ENCODE measurements at regions not wholly inside any gene's neighbourhood (a gene's known extent, or its start where the extent isn't known, plus 50 kb on each side); places are given as distances from the start of the nearest gene placed in this dataset.

DNA sequence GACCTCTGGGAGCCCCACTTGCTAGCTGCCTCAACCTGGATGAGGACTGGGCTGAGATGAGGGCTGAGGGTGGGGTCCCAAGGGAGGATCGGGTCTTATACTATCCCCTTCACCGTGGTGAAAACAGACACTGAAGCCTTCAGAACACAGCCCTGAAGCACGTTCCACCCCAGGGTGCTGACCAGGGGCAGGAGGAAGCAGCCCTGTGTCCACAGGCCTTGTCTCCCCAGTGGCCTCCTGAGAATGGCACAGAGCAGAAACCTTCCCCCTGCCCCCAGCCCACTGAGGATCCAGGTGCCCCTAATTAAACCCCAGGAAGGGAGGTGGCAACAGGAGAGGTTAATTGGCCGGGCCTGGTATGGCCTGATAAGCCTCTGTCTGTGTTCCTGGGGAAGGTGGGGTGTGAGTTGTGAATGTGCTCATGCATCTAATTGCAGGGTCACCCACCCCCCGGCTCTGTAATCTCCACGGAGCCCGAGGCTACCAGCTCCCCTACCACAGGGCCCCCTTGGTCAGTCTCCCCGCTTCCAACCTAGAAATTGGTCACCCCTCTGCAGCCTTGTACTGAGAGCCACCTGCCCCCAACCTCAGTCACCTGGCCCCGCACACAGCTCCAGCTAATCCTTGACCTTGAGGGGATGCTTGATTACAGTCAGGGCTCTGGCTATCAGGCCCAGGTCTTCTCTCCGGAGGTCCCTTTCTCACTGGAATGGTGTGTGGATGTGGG lies 159.0 kb upstream of the UNC5B start:
- Mint-ChIP-seq H3K9me3 (ENCODE audit: unreplicated experiment) (no peaks in the 10 kb centered on the region), H3K27ac (ENCODE audit: unreplicated experiment) (no peak overlapping the region), H3K4me1 (ENCODE audit: unreplicated experiment) (no peaks in the 10 kb centered on the region), H3K27me3 (ENCODE audit: unreplicated experiment) (peaks cover 48% of the 10 kb centered on the region), H3K4me3 (ENCODE audit: unreplicated experiment) (no peak overlapping the region), H3K36me3 (ENCODE audit: unreplicated experiment) (no peaks in the 10 kb centered on the region)
- no peak for DNase-seq (ENCODE audit: extremely low spot score, unreplicated experiment)
- TF ChIP-seq, protein P1, sequence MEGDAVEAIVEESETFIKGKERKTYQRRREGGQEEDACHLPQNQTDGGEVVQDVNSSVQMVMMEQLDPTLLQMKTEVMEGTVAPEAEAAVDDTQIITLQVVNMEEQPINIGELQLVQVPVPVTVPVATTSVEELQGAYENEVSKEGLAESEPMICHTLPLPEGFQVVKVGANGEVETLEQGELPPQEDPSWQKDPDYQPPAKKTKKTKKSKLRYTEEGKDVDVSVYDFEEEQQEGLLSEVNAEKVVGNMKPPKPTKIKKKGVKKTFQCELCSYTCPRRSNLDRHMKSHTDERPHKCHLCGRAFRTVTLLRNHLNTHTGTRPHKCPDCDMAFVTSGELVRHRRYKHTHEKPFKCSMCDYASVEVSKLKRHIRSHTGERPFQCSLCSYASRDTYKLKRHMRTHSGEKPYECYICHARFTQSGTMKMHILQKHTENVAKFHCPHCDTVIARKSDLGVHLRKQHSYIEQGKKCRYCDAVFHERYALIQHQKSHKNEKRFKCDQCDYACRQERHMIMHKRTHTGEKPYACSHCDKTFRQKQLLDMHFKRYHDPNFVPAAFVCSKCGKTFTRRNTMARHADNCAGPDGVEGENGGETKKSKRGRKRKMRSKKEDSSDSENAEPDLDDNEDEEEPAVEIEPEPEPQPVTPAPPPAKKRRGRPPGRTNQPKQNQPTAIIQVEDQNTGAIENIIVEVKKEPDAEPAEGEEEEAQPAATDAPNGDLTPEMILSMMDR (IDR thresholded peaks at IDR 0.05): no peak

DNA sequence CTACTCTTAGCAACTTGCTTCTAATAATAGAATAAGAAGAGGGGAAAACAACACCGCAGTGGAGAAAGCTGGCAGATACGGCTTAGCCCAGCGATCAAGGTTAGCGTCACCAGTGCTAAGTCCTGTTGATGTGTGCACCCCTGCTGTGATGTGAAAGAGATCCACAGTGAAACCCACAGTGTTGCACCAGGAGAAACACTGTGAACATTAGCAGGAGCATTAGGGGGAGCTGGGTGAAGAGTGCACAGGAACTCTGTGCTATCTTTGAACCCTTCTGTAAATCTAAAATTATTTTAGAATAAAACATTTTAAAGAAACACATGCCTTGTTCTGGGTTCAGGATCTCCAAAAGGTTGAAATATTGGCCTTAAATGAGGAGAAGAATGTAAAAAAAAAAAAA lies 154.1 kb upstream of the UNC5B start:
- Mint-ChIP-seq H3K27ac (ENCODE audit: unreplicated experiment) (no peak overlapping the region), H3K9me3 (ENCODE audit: unreplicated experiment) (no peaks in the 10 kb centered on the region), H3K27me3 (ENCODE audit: unreplicated experiment) (peaks cover 27% of the 10 kb centered on the region), H3K36me3 (ENCODE audit: unreplicated experiment) (no peaks in the 10 kb centered on the region), H3K4me3 (ENCODE audit: unreplicated experiment) (no peak overlapping the region), H3K4me1 (ENCODE audit: unreplicated experiment) (no peaks in the 10 kb centered on the region)
- TF ChIP-seq, protein P1 (IDR thresholded peaks at IDR 0.05): no peak
- DNase-seq (ENCODE audit: extremely low spot score, unreplicated experiment): no peak

DNA sequence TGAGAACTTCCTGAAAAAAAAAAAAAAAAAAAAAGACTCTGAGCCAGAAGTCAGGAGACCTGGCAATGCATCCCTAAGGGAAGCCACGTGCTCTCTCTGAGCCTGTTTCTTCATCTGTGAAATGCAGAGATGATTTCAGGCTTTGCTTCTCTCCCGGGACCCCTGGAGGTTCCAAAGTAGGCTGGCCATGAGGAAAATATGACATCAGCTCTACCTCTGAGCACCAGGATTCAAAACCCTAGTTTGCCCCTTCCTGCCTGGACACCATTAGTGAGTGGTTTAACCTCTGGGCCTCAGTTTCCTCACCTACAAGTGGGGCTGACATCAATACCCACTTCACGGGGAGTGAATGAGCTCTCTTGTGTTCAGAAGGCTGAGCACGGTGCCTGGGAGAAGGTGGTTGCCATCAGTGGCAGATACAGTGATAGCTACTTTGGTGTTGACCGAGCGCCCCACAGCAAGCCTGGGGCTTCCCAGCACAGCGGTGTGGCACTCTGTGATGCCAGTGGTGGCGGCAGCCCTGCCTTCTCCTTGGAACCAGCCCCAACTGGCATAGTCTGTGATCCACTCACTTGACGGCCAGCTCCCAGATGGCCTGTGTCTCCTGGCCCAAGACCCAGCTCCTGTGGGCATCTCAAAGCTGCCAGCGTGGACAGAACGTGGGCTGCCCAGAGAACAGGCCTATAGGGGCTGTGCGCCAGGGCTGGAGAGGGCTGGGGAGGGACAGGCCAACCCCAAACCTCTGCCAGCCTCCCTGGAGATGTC lies 153.1 kb upstream of the UNC5B start:
- H3K27ac Mint-ChIP-seq (ENCODE audit: unreplicated experiment): no peak overlapping the region
- H3K4me3 Mint-ChIP-seq (ENCODE audit: unreplicated experiment): no peak overlapping the region
- H3K36me3 Mint-ChIP-seq (ENCODE audit: unreplicated experiment): no peaks in the 10 kb centered on the region
- TF ChIP-seq, protein P1 (IDR thresholded peaks at IDR 0.05): no peak
- H3K27me3 Mint-ChIP-seq (ENCODE audit: unreplicated experiment): peaks cover 22% of the 10 kb centered on the region
- no peaks in the 10 kb centered on the region for H3K9me3 Mint-ChIP-seq (ENCODE audit: unreplicated experiment)
- H3K4me1 Mint-ChIP-seq (ENCODE audit: unreplicated experiment): no peaks in the 10 kb centered on the region
- DNase-seq (ENCODE audit: extremely low spot score, unreplicated experiment): no peak

DNA sequence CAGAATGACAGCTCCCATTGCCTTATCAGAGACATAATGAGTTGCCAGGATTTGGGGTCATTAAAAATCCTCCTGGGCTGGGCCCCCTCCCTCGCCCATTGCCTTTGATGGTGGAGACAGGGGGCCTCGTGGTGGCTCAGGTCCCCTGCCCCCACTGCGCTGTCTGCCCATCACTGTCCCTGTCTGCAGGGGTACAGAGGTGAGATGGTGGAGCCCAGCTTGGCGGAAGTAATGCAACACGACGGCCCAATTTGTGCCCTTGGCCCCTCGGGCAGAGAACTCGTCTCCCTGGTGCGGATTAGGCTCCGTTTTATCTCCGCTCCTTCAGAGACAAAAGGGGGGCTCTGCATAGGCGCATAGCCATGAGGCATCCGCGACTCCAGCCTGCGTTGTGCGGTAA lies 152.4 kb upstream of the UNC5B start:
- Mint-ChIP-seq H3K9me3 (ENCODE audit: unreplicated experiment) (no peaks in the 10 kb centered on the region), H3K4me3 (ENCODE audit: unreplicated experiment) (no peak overlapping the region), H3K4me1 (ENCODE audit: unreplicated experiment) (no peaks in the 10 kb centered on the region), H3K36me3 (ENCODE audit: unreplicated experiment) (no peaks in the 10 kb centered on the region), H3K27me3 (ENCODE audit: unreplicated experiment) (peaks cover 22% of the 10 kb centered on the region), H3K27ac (ENCODE audit: unreplicated experiment) (no peak overlapping the region)
- TF ChIP-seq, protein P1 (IDR thresholded peaks at IDR 0.05): no peak
- DNase-seq (ENCODE audit: extremely low spot score, unreplicated experiment): no peak

All from osteocyte (in vitro differentiated cells).